Endothelial cell of umbilical vein (primary cell): ENCODE measurements at regions not wholly inside any gene's neighbourhood (a gene's known extent, or its start where the extent isn't known, plus 50 kb on each side); places are given as distances from the start of the nearest gene placed in this dataset.
A peak's percentile ranks its signal among the peaks of the same experiment; 100 is the strongest.

Experiments
- BruUV-seq: library from RNA; stranded (reverse); fragments of 400-500 nt; replicated peaks from 2 replicates; lab custom pipeline; 2021; lab: Mats Ljungman, UMichigan
- CTCF ChIA-PET: fragments of 300-600, 350-600 bp; sonication (Branson Sonifier 250); formaldehyde crosslinking; loops from one replicate; lab custom pipeline; 2021; ENCODE audit warnings: antibody characterized with exemption, inconsistent platforms; lab: Charles Lee
- POLR2A ChIA-PET: fragments of 300-600, 350-600 bp; sonication (Branson Sonifier 250); formaldehyde crosslinking; loops from one replicate; lab custom pipeline; 2021; ENCODE audit warnings: antibody characterized with exemption, inconsistent platforms; lab: Charles Lee
- DNase-seq: peaks from one replicate; pipeline ENCODE4 v3.0.0-alpha.2; 2011; ENCODE audit warnings: low read depth, low spot score
- FAIRE-seq: peaks from 2 replicates; lab custom pipeline; 2011; peaks lifted over from hg19 to GRCh38; lab: Jason Lieb, UNC
- H2AFZ ChIP-seq: 2 replicates; pipeline ENCODE4 v1.6.0; 2012; ENCODE audit warnings: low read depth, low read length, control low read depth, inconsistent platforms
- H3K27ac ChIP-seq: 2 replicates; pipeline ENCODE4 v1.5.1; 2011; ENCODE audit warnings: low read depth, mild to moderate bottlenecking, control low read depth, low read length, moderate library complexity; ENCODE audit not compliant: insufficient read depth
- H3K27me3 ChIP-seq, 2 experiments: 2 replicates each; pipeline versions ENCODE4 v1.6.0 to v1.6.1; 2011; ENCODE audit warnings: low read length in 2 of 2, mixed read lengths in 1 of 2; ENCODE audit not compliant: control insufficient read depth in 2 of 2, insufficient read depth in 2 of 2
- H3K36me3 ChIP-seq, 2 experiments: 2 replicates in 1 of 2; 3 replicates in 1 of 2; pipeline ENCODE4 v1.5.1; 2011; ENCODE audit warnings: low read length in 2 of 2, mild to moderate bottlenecking in 1 of 2, moderate library complexity in 1 of 2; ENCODE audit not compliant: control insufficient read depth in 2 of 2, insufficient read depth in 2 of 2; ENCODE audit errors: extremely low read depth in 1 of 2
- H3K4me1 ChIP-seq: 3 replicates; pipeline ENCODE4 v1.5.1; 2011; ENCODE audit warnings: mild to moderate bottlenecking, low read length; ENCODE audit not compliant: control insufficient read depth, insufficient read depth; ENCODE audit errors: extremely low read depth
- H3K4me2 ChIP-seq: 2 replicates; pipeline ENCODE4 v1.6.1; 2011; ENCODE audit warnings: low read length, control low read depth, mixed read lengths; ENCODE audit not compliant: insufficient read depth
- H3K4me3 ChIP-seq, 3 experiments: fragments of 200-600 bp in 1 of 3; sonication (generic), shearing (Covaris generic) in 1 of 3; replicated peaks in 1 of 3; 2 replicates each; pipeline ENCODE4 v1.5.1; 2011 to 2016; ENCODE audit warnings: control low read depth in 3 of 3, low read length in 3 of 3, mild to moderate bottlenecking in 2 of 3, inconsistent platforms in 1 of 3, low read depth in 1 of 3, moderate library complexity in 1 of 3; ENCODE audit not compliant: insufficient read depth in 1 of 3
- H3K79me2 ChIP-seq: 2 replicates; pipeline ENCODE4 v1.6.0; 2012; ENCODE audit warnings: low read length, inconsistent platforms; ENCODE audit not compliant: control insufficient read depth, insufficient read depth
- H3K9ac ChIP-seq: replicated peaks from 2 replicates; pipeline ENCODE3; 2011; ENCODE audit warnings: low read length, control low read depth; ENCODE audit not compliant: insufficient read depth; ENCODE audit errors: extremely low read depth
- H3K9me1 ChIP-seq: replicated peaks from 3 replicates; pipeline ENCODE4 v1.6.0; 2011; ENCODE audit warnings: mild to moderate bottlenecking, low read length; ENCODE audit not compliant: control insufficient read depth, insufficient read depth; ENCODE audit errors: extremely low read depth
- H3K9me3 ChIP-seq: replicated peaks from 2 replicates; pipeline ENCODE4 v1.5.1; 2012; ENCODE audit warnings: low read length, inconsistent platforms; ENCODE audit not compliant: control insufficient read depth, insufficient read depth
- H4K20me1 ChIP-seq: replicated peaks from 2 replicates; pipeline ENCODE3; 2011; ENCODE audit warnings: mild to moderate bottlenecking, low read length; ENCODE audit not compliant: control insufficient read depth, insufficient read depth; ENCODE audit errors: extremely low read depth
- CTCF ChIP-seq, 2 donors: IDR thresholded peaks; 1 replicate in 1 of 2; 2 replicates in 1 of 2; pipeline ENCODE4 v1.5.1; 2011; ENCODE audit warnings: low read length in 2 of 2, mild to moderate bottlenecking in 2 of 2, moderate library complexity in 2 of 2, control low read depth in 1 of 2, inconsistent platforms in 1 of 2, low read depth in 1 of 2; ENCODE audit not compliant: insufficient read depth in 1 of 2; ENCODE audit errors: extremely low read depth in 1 of 2
- EZH2 ChIP-seq: IDR thresholded peaks from 2 replicates; pipeline ENCODE4 v1.6.1; 2012; ENCODE audit warnings: borderline replicate concordance, low read depth, mild to moderate bottlenecking, moderate library complexity, low read length, inconsistent platforms; ENCODE audit not compliant: severe bottlenecking
- FOS ChIP-seq: IDR thresholded peaks from 2 replicates; pipeline ENCODE4 v1.6.1; 2011; ENCODE audit warnings: mild to moderate bottlenecking, low read length, moderate library complexity, borderline replicate concordance; ENCODE audit not compliant: insufficient read depth
- GATA2 ChIP-seq: IDR thresholded peaks from 2 replicates; pipeline ENCODE4 v1.7.0; 2011; ENCODE audit warnings: low read depth, mild to moderate bottlenecking, moderate library complexity, mixed read lengths, low read length; ENCODE audit not compliant: insufficient read length, insufficient read depth
- JUN ChIP-seq: IDR thresholded peaks from 2 replicates; pipeline ENCODE4 v1.6.1; 2011; ENCODE audit warnings: borderline replicate concordance, low read depth; ENCODE audit not compliant: insufficient read length, insufficient read depth
- MAX ChIP-seq: IDR thresholded peaks from 2 replicates; pipeline ENCODE4 v1.6.1; 2011; ENCODE audit not compliant: insufficient read depth, insufficient read length
- MYC ChIP-seq: IDR thresholded peaks from one replicate; pipeline ENCODE4 v1.6.1; 2011; ENCODE audit warnings: mild to moderate bottlenecking, low read depth, low read length
- POLR2A ChIP-seq: IDR thresholded peaks from 2 replicates; pipeline ENCODE4 v1.6.1; 2012; ENCODE audit warnings: low read depth, mild to moderate bottlenecking, control low read depth, low read length
- POLR2AphosphoS5 ChIP-seq: IDR thresholded peaks from 2 replicates; pipeline ENCODE4 v1.6.1; 2012; ENCODE audit warnings: low read depth, mild to moderate bottlenecking, control low read depth, low read length, moderate library complexity; ENCODE audit not compliant: insufficient read depth
- dilution Hi-C: fragments of 300-500 bp; cut with MboI; formaldehyde crosslinking; loops from one replicate; pipeline ENCODE4 v1.15.0; 2019; ENCODE audit warnings: low sequenced_read_pairs; ENCODE audit not compliant: extremely low pct_ligation_motif_present
- intact Hi-C: fragments of 100-400 bp; cut with micrococcal nuclease; formaldehyde crosslinking; loops from one replicate; pipeline ENCODE4 v1.10.0; 2022

GRCh38 chr13:38002606-38003005 lies 133.0 kb upstream of the TRPC4 start:
- Histone ChIP-seq H3K36me3 (no peaks in the 10 kb centered on the region), H4K20me1 (no peaks in the 10 kb centered on the region), H3K4me2 (no peak overlapping the region), H3K27me3 (peaks cover 2 to 4% of the 10 kb centered on the region in 2 experiments), H3K4me1 (no peaks in the 10 kb centered on the region), H3K9me1 (no peaks in the 10 kb centered on the region), H3K4me3 (no peak overlapping the region), H3K9me3 (no peaks in the 10 kb centered on the region), H2AFZ (no peak overlapping the region), H3K27ac (no peak overlapping the region), H3K79me2 (no peaks in the 10 kb centered on the region), H3K9ac (no peak overlapping the region)
- TF ChIP-seq JUN (no peak), MAX (no peak), POLR2AphosphoS5 (no peak), GATA2 (no peak), EZH2 (no peak), POLR2A (no peak), CTCF (IDR thresholded peaks at IDR 0.05; ENCODE audit: extremely low read depth in 1 of 2, insufficient read depth in 1 of 2, low read depth in 1 of 2, low read length in 2 of 2) (no peak), FOS (no peak), MYC (no peak)
- FAIRE-seq (no peak), DNase-seq (peak; percentile 15)
- dilution Hi-C loops (no loop called here), intact Hi-C loops (no loop called here)
- no TSS peak for BruUV-seq
- ChIA-PET POLR2A (no interaction called here), CTCF (no interaction called here)
